CD4-positive, alpha-beta T cell (primary cell): ENCODE measurements at regions not wholly inside any gene's neighbourhood (a gene's known extent, or its start where the extent isn't known, plus 50 kb on each side); places are given as distances from the start of the nearest gene placed in this dataset.

Source experiments
- ATAC-seq: fragments of 200-7000 bp; cut with Tn5 transposase; one replicate; pipeline ENCODE4 v1.10.0; 2022; ENCODE audit warnings: mild to moderate bottlenecking; ENCODE audit not compliant: poor library complexity
- CTCF ChIA-PET: fragments of 350-600 bp; sonication (Branson Sonifier 250); formaldehyde crosslinking; loops from one replicate; lab custom pipeline; 2021; ENCODE audit warnings: antibody characterized with exemption, inconsistent platforms; lab: Charles Lee
- POLR2A ChIA-PET: fragments of 350-600 bp; sonication (Branson Sonifier 250); formaldehyde crosslinking; loops from one replicate; lab custom pipeline; 2021; ENCODE audit warnings: antibody characterized with exemption, inconsistent platforms; lab: Charles Lee
- DNase-seq, 14 experiments: peaks; one replicate each; pipeline ENCODE4 v3.0.0-alpha.2; 2013 to 2020; ENCODE audit warnings: mixed read lengths in 2 of 14
- H3K27ac ChIP-seq, 2 donors: one replicate each; pipeline versions ENCODE4 v1.5.1 to v1.7.0; 2013; ENCODE audit warnings: low read length in 2 of 2, low read depth in 1 of 2, mild to moderate bottlenecking in 1 of 2
- H3K27me3 ChIP-seq, 2 experiments: 1 replicate in 1 of 2; 2 replicates in 1 of 2; pipeline versions ENCODE4 v1.6.1 to v1.7.0; 2013; ENCODE audit warnings: low read length in 2 of 2, control low read depth in 1 of 2, mild to moderate bottlenecking in 1 of 2, moderate library complexity in 1 of 2; ENCODE audit not compliant: insufficient read depth in 2 of 2, control insufficient read depth in 1 of 2
- H3K36me3 ChIP-seq: one replicate; pipeline ENCODE4 v1.6.1; 2013; ENCODE audit warnings: low read length, control low read depth; ENCODE audit not compliant: insufficient read depth
- H3K4me1 ChIP-seq: one replicate; pipeline ENCODE4 v1.6.1; 2013; ENCODE audit warnings: low read length, control low read depth; ENCODE audit not compliant: insufficient read depth
- H3K4me3 ChIP-seq: one replicate; pipeline ENCODE4 v1.5.1; 2013; ENCODE audit warnings: mild to moderate bottlenecking, low read length, moderate library complexity
- H3K9me3 ChIP-seq, 2 experiments: 1 replicate in 1 of 2; 2 replicates in 1 of 2; pipeline versions ENCODE4 v1.6.1 to v1.7.0; 2013; ENCODE audit warnings: low read length in 2 of 2, mild to moderate bottlenecking in 2 of 2, control low read depth in 1 of 2, moderate library complexity in 1 of 2; ENCODE audit not compliant: control insufficient read depth in 1 of 2, insufficient read depth in 1 of 2
- H3K27ac Mint-ChIP-seq: one replicate; pipeline ENCODE4 v1.8.0; 2020; ENCODE audit warnings: mixed read lengths
- H3K27me3 Mint-ChIP-seq: one replicate; pipeline ENCODE4 v1.8.0; 2021; ENCODE audit warnings: mixed read lengths
- H3K36me3 Mint-ChIP-seq: one replicate; pipeline ENCODE4 v1.8.0; 2021; ENCODE audit warnings: low read depth, mixed read lengths
- H3K4me1 Mint-ChIP-seq: one replicate; pipeline ENCODE4 v1.8.0; 2021; ENCODE audit warnings: low read depth, mixed read lengths
- H3K4me3 Mint-ChIP-seq: one replicate; pipeline ENCODE4 v1.8.0; 2020; ENCODE audit warnings: mild to moderate bottlenecking, mixed read lengths
- H3K9me3 Mint-ChIP-seq: one replicate; pipeline ENCODE4 v1.8.0; 2020; ENCODE audit warnings: mixed read lengths
- CTCF ChIP-seq: fragments of 200-600 bp; IDR thresholded peaks from one replicate; pipeline ENCODE4 v1.8.0; 2022; ENCODE audit warnings: antibody characterized with exemption, mild to moderate bottlenecking
- intact Hi-C, 2 experiments: fragments of 100-400 bp; cut with DNase I in 1 of 2; cut with micrococcal nuclease in 1 of 2; formaldehyde crosslinking; loops; one replicate each; pipeline versions ENCODE4 v1.15.1 to v1.9.0; 2023 to 2025; cut with DNase I, micrococcal nuclease

- DNase-seq: no peak
- no peak for TF ChIP-seq CTCF
- ATAC-seq: no peak
- H3K4me1 Mint-ChIP-seq: no peaks in the 10 kb centered on the region
- intact Hi-C loops: no loop called here
- CTCF ChIA-PET: no interaction called here
- Histone ChIP-seq H3K9me3 (no peaks in the 10 kb centered on the region), H3K27me3 (no peaks in the 10 kb centered on the region), H3K4me3 (no peak overlapping the region), H3K27ac (no peak overlapping the region), H3K36me3 (no peaks in the 10 kb centered on the region), H3K4me1 (no peaks in the 10 kb centered on the region)
- H3K36me3 Mint-ChIP-seq: no peaks in the 10 kb centered on the region
- POLR2A ChIA-PET: no interaction called here
- H3K9me3 Mint-ChIP-seq: no peaks in the 10 kb centered on the region
- H3K27ac Mint-ChIP-seq: no peak overlapping the region
- peaks cover 4% of the 10 kb centered on the region for H3K27me3 Mint-ChIP-seq
- no peak overlapping the region for H3K4me3 Mint-ChIP-seq
These were observed 243.2 kb upstream of the LRRN1 start for GRCh38 chr3:3556078-3556477.

- ATAC-seq: no peak
- TF ChIP-seq CTCF: no peak
- Histone ChIP-seq H3K4me3 (no peak overlapping the region), H3K36me3 (no peaks in the 10 kb centered on the region), H3K27ac (no peak overlapping the region), H3K9me3 (no peaks in the 10 kb centered on the region), H3K4me1 (no peaks in the 10 kb centered on the region), H3K27me3 (no peaks in the 10 kb centered on the region)
- no peaks in the 10 kb centered on the region for H3K36me3 Mint-ChIP-seq
- ChIA-PET POLR2A (no interaction called here), CTCF (no interaction called here)
- DNase-seq: no peak
- H3K27me3 Mint-ChIP-seq: peaks cover 4% of the 10 kb centered on the region
- peaks cover 4% of the 10 kb centered on the region for H3K9me3 Mint-ChIP-seq
- intact Hi-C loops: no loop called here
- H3K4me1 Mint-ChIP-seq: no peaks in the 10 kb centered on the region
- H3K27ac Mint-ChIP-seq: no peak overlapping the region
- no peak overlapping the region for H3K4me3 Mint-ChIP-seq
These were observed 246.0 kb upstream of the LRRN1 start for GRCh38 chr3:3553236-3553635.

GRCh38 chr3:3552761-3553160 is 246.5 kb upstream of the LRRN1 start:
- H3K27me3 Mint-ChIP-seq: peaks cover 4% of the 10 kb centered on the region
- intact Hi-C loops: no loop called here
- Histone ChIP-seq H3K4me1 (no peaks in the 10 kb centered on the region), H3K4me3 (no peak overlapping the region), H3K27ac (no peak overlapping the region), H3K36me3 (no peaks in the 10 kb centered on the region), H3K27me3 (no peaks in the 10 kb centered on the region), H3K9me3 (no peaks in the 10 kb centered on the region)
- H3K36me3 Mint-ChIP-seq: no peaks in the 10 kb centered on the region
- no peak for DNase-seq
- H3K9me3 Mint-ChIP-seq: peaks cover 4% of the 10 kb centered on the region
- no peak overlapping the region for H3K27ac Mint-ChIP-seq
- TF ChIP-seq CTCF: no peak
- no peak overlapping the region for H3K4me3 Mint-ChIP-seq
- no peaks in the 10 kb centered on the region for H3K4me1 Mint-ChIP-seq
- ChIA-PET POLR2A (no interaction called here), CTCF (no interaction called here)
- no peak for ATAC-seq
